OCI-LY7 (cell line): ENCODE measurements at regions not wholly inside any gene's neighbourhood (a gene's known extent, or its start where the extent isn't known, plus 50 kb on each side); places are given as distances from the start of the nearest gene placed in this dataset.
"Not testable (repeated sequence)": the region's sequence is repeated elsewhere in the genome, so short reads cannot be mapped to it uniquely, and the experiment has no call there.

ENCODE experiments used
- EZH2phosphoT487 ChIP-seq: fragments of 200-600 bp; sonication (generic); IDR thresholded peaks from 2 replicates; pipeline ENCODE4 v1.6.1; 2018; ENCODE audit warnings: low read depth, borderline replicate concordance, mild to moderate bottlenecking, mixed run types, antibody characterized with exemption, low read length, moderate library complexity, mixed read lengths
- TF ChIP-seq, protein P1 (sequence below): fragments of 200-600 bp; sonication (generic); conservative IDR thresholded peaks from 2 replicates; pipeline ENCODE4 v1.5.1; 2014; ENCODE audit warnings: mild to moderate bottlenecking, antibody characterized with exemption, low read length, moderate library complexity, mixed read lengths

- TF ChIP-seq, protein P1, sequence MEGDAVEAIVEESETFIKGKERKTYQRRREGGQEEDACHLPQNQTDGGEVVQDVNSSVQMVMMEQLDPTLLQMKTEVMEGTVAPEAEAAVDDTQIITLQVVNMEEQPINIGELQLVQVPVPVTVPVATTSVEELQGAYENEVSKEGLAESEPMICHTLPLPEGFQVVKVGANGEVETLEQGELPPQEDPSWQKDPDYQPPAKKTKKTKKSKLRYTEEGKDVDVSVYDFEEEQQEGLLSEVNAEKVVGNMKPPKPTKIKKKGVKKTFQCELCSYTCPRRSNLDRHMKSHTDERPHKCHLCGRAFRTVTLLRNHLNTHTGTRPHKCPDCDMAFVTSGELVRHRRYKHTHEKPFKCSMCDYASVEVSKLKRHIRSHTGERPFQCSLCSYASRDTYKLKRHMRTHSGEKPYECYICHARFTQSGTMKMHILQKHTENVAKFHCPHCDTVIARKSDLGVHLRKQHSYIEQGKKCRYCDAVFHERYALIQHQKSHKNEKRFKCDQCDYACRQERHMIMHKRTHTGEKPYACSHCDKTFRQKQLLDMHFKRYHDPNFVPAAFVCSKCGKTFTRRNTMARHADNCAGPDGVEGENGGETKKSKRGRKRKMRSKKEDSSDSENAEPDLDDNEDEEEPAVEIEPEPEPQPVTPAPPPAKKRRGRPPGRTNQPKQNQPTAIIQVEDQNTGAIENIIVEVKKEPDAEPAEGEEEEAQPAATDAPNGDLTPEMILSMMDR: not testable (repeated sequence)
- not testable (repeated sequence) for TF ChIP-seq EZH2phosphoT487
Observed at GRCh38 chr6:78783366-78783765, 84.0 kb upstream of the IRAK1BP1 start.
